Breast epithelium (tissue), 4 donors: ENCODE measurements at regions not wholly inside any gene's neighbourhood (a gene's known extent, or its start where the extent isn't known, plus 50 kb on each side); places are given as distances from the start of the nearest gene placed in this dataset.

Experiments
- DNase-seq, 2 donors: peaks; one replicate each; pipeline ENCODE4 v3.0.0-alpha.2; 2019; ENCODE audit warnings: low spot score in 2 of 2
- H3K27ac ChIP-seq, 2 donors: fragments of 200-600 bp; sonication (generic) in 1 of 2; one replicate each; pipeline ENCODE4 v1.5.1; 2016 to 2019; ENCODE audit warnings: mild to moderate bottlenecking in 1 of 2
- H3K27me3 ChIP-seq, 2 donors: fragments of 200-600 bp; sonication (generic) in 1 of 2; one replicate each; pipeline versions ENCODE4 v1.5.1 to v1.6.0; 2017 to 2019; ENCODE audit warnings: control low read depth in 1 of 2, mild to moderate bottlenecking in 1 of 2
- H3K36me3 ChIP-seq: fragments of 200-600 bp; one replicate; pipeline ENCODE4 v1.5.1; 2019
- H3K4me1 ChIP-seq, 2 donors: fragments of 200-600 bp; sonication (generic); one replicate each; pipeline ENCODE4 v1.5.1; 2016 to 2019; ENCODE audit warnings: control low read depth in 1 of 2
- H3K4me3 ChIP-seq, 3 donors: fragments of 200-600 bp; sonication (generic); 1 replicate in 2 of 3; 2 replicates in 1 of 3; pipeline ENCODE4 v1.5.1; 2016 to 2019; ENCODE audit warnings: mild to moderate bottlenecking in 3 of 3, moderate library complexity in 2 of 3
- H3K9me3 ChIP-seq, 2 donors: fragments of 200-600 bp; sonication (generic) in 1 of 2; one replicate each; pipeline ENCODE4 v1.5.1; 2016 to 2019; ENCODE audit warnings: control low read depth in 1 of 2
- CTCF ChIP-seq, 3 donors: fragments of 450-650 bp; IDR thresholded peaks; one replicate each; pipeline ENCODE4 v1.5.1; 2016 to 2017; ENCODE audit warnings: antibody characterized with exemption in 3 of 3, mild to moderate bottlenecking in 3 of 3, moderate library complexity in 3 of 3
- POLR2A ChIP-seq: fragments of 450-650 bp; IDR thresholded peaks from one replicate; pipeline ENCODE4 v1.6.1; 2016; ENCODE audit warnings: antibody characterized with exemption, mild to moderate bottlenecking, moderate library complexity
- POLR2AphosphoS5 ChIP-seq, 3 donors: sonication (generic); formaldehyde crosslinking; IDR thresholded peaks; one replicate each; pipeline ENCODE4 v1.6.1; 2017; ENCODE audit warnings: antibody characterized with exemption in 3 of 3
- intact Hi-C: fragments of 100-400 bp; cut with DNase I; formaldehyde crosslinking; loops from one replicate; pipeline ENCODE4 v1.15.1; 2023; ENCODE audit warnings: low total_unique reads

- intact Hi-C loops: no loop called here
These were observed 67.3 kb upstream of the PRR5 start for GRCh38 chr22:44634426-44635321.

GRCh38 chr22:44633647-44634046, 68.4 kb upstream of the PRR5 start:
- peaks cover 0 to 3% of the 10 kb centered on the region in 2 donors for H3K4me1 ChIP-seq
- TF ChIP-seq POLR2A: no peak
- TF ChIP-seq CTCF (IDR thresholded peaks at IDR 0.05): no peak
- TF ChIP-seq POLR2AphosphoS5 (IDR thresholded peaks at IDR 0.05): no peak

More at GRCh38 chr22:44634426-44635321, 67.3 kb upstream of the PRR5 start:
- Histone ChIP-seq H3K4me3 (no peak overlapping the region), H3K4me1 (peaks cover 0 to 10% of the 10 kb centered on the region in 2 donors), H3K9me3 (no peaks in the 10 kb centered on the region), H3K27ac (no peak overlapping the region), H3K36me3 (no peaks in the 10 kb centered on the region), H3K27me3 (no peaks in the 10 kb centered on the region)
- TF ChIP-seq POLR2AphosphoS5 (IDR thresholded peaks at IDR 0.05) (no peak), POLR2A (no peak), CTCF (IDR thresholded peaks at IDR 0.05) (no peak)
- no peak for DNase-seq

GRCh38 chr22:44632541-44633396, 69.2 kb upstream of the PRR5 start:
- intact Hi-C loops: no loop called here
- Histone ChIP-seq H3K4me1 (no peaks in the 10 kb centered on the region), H3K27me3 (peaks cover 0 to 7% of the 10 kb centered on the region in 2 donors), H3K27ac (no peak overlapping the region), H3K4me3 (no peak overlapping the region), H3K9me3 (no peaks in the 10 kb centered on the region), H3K36me3 (no peaks in the 10 kb centered on the region)
- DNase-seq: no peak
- TF ChIP-seq POLR2A: no peak
- TF ChIP-seq POLR2AphosphoS5 (IDR thresholded peaks at IDR 0.05): no peak
- TF ChIP-seq CTCF (IDR thresholded peaks at IDR 0.05): no peak

More at GRCh38 chr22:44633647-44634046, 68.4 kb upstream of the PRR5 start:
- no peak for DNase-seq
- Histone ChIP-seq H3K27me3 (peaks cover 0 to under 1% of the 10 kb centered on the region in 2 donors), H3K36me3 (no peaks in the 10 kb centered on the region), H3K9me3 (no peaks in the 10 kb centered on the region), H3K27ac (no peak overlapping the region), H3K4me3 (no peak overlapping the region)
- intact Hi-C loops: no loop called here

GRCh38 chr22:44630826-44631225, 71.2 kb upstream of the PRR5 start:
- Histone ChIP-seq H3K36me3 (no peaks in the 10 kb centered on the region), H3K27me3 (peaks cover 0 to 19% of the 10 kb centered on the region in 2 donors), H3K4me3 (no peak overlapping the region), H3K9me3 (no peaks in the 10 kb centered on the region), H3K27ac (no peak overlapping the region), H3K4me1 (no peaks in the 10 kb centered on the region)
- DNase-seq: no peak
- intact Hi-C loops: no loop called here
- TF ChIP-seq CTCF (IDR thresholded peaks at IDR 0.05) (no peak), POLR2A (no peak), POLR2AphosphoS5 (IDR thresholded peaks at IDR 0.05) (no peak)
